Jurkat, Clone E6-1 (cell line): ENCODE measurements at regions not wholly inside any gene's neighbourhood (a gene's known extent, or its start where the extent isn't known, plus 50 kb on each side); places are given as distances from the start of the nearest gene placed in this dataset.
"Not testable (repeated sequence)": the region's sequence is repeated elsewhere in the genome, so short reads cannot be mapped to it uniquely, and the experiment has no call there.

Experiments
- DNase-seq: peaks from one replicate; pipeline ENCODE4 v3.0.0-alpha.2; 2011; ENCODE audit warnings: low read depth, low spot score
- H3K4me3 ChIP-seq: 2 replicates; pipeline ENCODE4 v1.5.1; 2011; ENCODE audit warnings: mild to moderate bottlenecking, low read length, control low read depth, moderate library complexity

DNA sequence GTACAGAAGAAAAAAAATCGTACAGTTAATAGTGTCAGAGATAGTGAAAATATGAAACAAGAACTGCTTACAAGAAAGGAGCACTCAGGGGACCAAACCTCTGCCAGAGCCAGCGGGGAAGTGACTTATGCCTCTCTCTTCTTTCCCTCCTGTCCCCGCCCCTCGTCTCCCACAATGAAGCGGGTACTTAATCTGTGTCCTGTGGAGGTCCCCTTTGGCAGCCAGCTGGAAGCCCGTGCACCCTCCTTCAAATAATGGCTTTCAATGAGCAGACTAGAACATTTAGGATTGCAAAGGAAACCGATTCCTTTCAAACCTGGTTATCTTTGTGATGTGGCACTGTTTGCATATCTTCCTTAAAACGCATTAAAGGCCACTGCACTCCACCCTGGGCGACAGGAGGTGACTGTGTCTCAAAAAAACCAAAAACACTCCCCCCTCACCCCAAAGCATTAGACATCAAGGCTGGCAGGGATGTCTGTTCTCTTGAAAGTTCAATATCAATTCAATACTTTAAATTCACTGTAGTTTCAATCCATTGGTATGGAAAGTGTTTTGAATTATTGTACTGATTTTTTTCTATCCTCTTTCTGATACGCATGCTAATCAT lies 51.7 kb downstream of the PPIAL4C start:
- not testable (repeated sequence) for H3K4me3 ChIP-seq, DNase-seq

DNA sequence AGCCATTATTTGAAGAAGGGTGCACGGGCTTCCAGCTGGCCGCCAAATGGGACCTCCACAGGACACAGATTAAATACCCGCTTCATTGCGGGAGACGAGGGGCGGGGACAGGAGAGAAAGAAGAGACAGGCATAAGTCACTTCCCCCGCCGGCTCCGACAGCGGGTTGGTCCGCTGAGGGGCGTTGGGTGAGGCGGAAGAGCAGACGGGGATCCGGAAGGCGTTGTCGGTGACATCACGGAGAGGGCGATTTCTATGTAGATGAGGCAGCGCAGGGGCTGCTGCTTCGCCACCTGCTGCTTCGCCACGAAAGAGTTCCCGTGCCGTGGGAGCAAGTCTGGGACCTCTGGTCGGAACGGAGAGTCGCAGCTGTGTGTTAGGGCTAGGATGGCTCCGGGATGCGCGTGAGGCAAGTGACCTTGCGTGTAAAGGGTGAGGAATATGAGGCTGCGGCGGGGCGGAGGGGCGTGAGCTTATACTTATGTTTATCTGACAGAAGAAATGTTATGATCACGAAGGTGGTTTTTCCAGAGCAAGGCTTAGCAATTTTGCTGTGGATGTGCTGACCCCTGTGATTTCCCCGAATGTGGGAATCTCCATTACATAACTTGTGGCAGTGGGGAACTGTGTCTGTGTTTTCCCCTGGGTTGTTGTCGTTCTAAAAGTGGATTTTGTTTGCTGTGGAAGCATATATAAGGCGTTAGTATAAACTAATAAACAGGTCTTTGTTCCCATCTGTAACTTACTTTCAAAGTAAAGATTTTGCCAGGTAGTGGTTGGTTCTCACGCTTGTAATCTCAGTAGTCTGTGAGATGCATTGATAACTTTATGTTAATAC lies 52.9 kb downstream of the PPIAL4C start:
- peak overlapping the region; percentile 55 for H3K4me3 ChIP-seq
- peak; percentile 93 for DNase-seq

DNA sequence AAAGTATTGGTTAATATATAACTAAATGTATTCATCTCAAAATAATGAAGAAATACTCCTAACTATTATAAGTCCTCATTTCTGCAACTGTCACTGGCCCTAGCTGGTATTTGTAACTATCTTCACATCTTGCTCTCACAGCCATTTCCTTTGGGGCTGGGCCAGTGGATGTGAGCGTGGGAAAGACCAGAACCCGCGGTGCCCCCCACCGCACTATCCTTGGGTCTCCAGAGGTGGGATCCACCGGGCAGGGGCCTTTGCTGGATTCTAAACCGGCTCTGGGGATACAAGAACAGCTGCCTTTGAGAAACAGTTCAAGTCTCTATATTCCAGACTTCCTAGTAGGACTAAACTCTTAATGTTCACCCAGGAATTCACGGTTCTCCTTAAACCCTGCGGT lies 54.8 kb downstream of the PPIAL4C start:
- DNase-seq, H3K4me3 ChIP-seq: not testable (repeated sequence)

DNA sequence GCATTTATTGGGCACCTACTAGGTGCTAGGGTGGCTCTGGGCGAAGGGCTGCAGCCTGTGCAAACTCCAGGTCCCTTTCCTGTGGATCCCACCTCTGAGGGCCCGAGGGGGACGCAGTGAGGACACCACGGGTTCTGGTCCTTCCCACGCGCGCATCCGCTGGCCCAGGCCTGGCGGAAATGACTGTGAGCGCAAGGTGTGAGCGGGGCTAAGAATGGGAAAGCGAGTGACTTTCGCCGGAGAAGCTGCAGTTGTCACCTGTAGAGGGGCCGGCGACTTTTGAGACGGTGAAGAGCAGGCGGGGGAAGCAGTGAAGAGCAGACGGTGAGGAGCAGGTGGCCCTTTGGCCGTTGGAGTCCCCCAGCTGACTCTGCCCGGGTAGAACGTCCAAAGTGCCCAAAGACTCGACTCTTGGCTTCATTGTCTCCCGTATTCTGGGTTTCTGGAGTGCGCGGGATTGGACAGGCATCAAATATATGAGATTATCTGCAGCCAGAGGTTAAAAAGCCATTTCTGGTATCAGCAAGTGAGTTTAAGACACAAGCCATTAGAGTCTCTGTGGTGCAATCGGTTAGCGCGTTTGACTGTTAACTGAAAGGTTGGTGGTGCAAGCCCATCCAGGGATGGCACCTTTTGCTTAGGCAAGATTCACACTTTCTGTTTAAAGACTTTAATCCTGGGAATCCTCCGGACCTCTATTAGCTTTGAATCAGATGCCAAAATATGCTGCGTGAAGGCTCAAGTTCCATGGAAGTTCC lies 55.4 kb downstream of the PPIAL4C start:
- DNase-seq, H3K4me3 ChIP-seq: not testable (repeated sequence)

DNA sequence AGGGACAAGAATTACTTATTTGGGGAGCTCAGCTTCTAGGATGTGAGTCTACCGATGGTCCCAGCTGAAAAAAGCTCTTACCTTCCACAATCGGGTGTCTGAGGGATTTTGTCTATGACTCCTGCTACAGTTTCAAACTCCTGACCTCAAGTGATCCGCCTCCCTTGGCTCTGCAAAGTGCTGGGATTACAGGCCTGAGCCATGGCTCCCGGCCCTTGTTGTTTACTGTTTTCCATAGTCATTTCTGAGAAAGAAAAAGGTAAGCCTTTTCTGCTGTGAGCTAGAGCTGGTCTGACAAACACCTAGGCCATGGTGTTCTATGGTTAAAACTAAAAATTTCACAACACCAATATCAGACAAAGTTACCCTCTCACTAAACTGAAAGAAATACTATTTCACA lies 57.5 kb downstream of the PPIAL4C start:
- H3K4me3 ChIP-seq, DNase-seq: not testable (repeated sequence)

DNA sequence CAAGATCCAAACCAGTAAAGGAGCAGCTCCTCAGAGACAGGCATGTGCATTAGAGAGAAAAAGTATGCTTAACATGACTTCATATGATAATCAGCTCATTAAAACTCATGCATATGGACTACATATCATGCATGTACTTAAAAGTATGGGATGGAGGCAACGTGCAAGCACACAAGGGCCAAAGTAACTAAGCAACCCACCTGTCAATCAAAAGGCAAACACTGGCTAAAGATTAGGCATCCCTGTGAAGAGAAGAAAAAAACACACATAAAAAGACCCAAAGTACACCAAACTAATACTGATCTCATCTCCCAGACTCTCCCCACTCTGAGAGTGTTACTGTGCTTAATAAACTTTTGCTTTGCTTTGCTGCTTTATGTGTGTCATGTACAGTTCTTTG lies 61.2 kb downstream of the PPIAL4C start:
- not testable (repeated sequence) for H3K4me3 ChIP-seq, DNase-seq

DNA sequence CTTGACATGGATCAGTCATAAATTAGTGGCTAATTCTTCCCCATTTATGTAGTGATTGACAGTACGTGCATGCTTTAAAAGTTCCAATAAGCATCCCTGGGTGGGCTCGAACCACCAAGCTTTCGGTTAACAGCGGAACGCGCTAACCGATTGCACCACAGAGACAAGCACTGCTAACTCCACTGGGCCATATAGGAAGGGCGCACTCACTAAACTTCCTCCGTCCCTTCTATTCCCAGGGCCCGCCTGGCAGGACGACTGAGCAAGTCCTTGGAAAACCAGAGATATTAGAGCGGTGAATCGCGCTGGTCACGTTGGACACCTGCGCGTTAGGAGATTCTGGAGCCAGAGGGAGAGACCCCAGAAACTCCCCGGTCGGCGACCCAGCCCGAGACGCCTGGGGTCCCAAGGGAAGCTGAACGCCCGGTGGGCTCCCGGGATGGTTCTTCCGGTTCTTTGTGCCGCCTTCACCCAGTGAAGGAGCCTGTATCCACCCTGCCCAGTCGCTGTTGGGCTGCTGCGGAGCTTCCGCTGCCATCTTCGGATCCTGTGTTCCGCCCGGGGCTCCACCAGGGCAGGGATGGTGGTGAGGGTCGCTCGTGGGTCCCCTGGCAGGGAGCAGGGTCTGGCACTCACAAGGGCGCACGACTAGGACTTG lies 62.8 kb downstream of the PPIAL4C start:
- not testable (repeated sequence) for H3K4me3 ChIP-seq, DNase-seq

DNA sequence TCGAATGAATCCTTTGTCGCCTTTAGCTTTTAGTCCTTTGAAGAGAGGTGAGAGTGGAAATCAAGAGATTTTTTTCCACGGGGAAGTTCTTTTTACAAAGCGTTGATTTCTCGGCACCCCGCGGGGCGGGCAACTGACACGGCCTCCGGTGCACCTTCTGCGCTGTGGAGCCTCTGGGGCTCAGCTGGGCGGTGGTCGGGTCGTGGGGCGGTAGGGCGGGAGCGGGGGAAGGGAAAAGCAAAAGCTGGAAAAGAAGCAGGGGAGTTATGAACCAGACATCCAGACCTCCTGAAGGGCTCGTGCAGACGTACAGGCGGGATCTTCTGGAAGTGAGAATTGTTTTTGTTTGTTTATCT lies 63.3 kb downstream of the PPIAL4C start:
- DNase-seq, H3K4me3 ChIP-seq: not testable (repeated sequence)

DNA sequence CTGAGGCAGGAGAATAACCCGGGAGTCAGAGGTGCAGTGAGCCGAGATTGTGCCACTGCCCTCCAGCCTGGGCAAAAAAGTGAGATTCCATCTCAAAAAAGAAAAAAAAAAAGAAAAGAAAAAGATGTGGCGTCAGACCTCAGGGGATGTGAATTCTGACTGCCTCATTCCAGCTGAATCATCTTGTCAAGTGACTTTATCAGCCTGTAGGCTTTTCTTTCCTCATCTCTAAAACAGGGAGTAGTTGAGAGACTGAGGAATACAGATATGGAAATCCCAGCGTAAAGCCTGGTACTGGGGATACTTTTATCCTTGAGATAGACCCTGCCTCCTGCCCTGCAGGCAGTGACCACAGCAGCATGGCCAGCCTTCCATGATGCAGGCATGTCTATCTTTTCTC lies 74.1 kb downstream of the PPIAL4C start:
- not testable (repeated sequence) for DNase-seq, H3K4me3 ChIP-seq

DNA sequence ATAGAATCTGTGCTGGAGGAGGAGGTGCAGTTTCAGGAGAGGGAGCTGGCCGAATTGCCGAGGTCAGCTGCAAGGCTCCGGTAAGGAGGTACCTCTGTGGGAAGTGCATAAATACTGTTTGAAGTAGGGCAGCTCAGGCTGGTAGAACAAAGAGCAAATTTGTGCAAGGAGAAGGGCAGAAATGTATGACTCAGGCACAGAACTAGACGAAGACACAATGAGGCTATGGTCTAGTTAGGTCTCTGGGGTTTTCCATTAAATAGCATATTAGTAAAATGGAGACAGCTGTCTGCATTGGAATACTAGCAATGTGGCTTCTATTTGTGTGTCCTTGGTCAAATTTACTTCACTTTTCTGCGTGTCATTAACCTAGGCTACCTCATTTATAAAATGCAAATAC lies 74.5 kb downstream of the PPIAL4C start:
- not testable (repeated sequence) for DNase-seq, H3K4me3 ChIP-seq

DNA sequence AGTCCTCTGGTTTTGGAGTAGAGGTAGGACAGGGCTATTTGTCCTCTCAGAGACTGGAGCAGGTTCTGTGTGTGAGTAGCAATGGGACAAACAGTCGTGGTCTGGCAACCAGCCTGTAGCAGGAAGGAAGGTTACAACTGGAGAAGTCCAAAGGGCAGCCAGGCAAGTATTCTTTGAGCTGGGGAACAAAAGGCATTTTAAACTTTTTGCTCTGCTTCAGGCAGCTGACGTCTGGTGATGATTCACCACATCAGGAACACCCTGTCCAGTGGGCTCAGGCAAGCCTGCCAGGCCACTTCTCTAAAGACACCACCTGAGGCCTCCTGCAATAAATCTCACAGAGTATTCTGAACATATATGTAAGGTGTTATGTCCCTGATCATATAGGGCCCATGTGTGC lies 81.0 kb downstream of the PPIAL4C start:
- not testable (repeated sequence) for H3K4me3 ChIP-seq, DNase-seq

DNA sequence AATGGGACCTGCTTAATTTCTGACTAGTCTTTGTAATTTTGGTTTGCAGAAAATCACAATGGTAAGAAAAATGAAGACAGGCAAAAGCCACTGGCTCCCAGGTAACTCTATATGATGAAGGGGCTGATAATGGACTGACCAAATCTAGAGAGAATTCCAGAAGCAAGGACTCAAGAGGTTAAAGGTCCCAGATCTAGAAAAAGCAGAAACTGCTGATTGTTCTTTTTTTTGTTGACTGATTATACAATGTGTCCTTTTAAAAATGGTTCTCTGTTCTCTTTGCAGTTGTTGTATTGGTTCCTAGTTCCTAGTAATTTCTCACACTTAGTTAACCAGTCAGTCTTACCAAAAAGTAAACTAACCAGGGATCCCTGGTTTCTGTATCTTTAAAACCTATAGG lies 81.4 kb downstream of the PPIAL4C start:
- H3K4me3 ChIP-seq, DNase-seq: not testable (repeated sequence)

DNA sequence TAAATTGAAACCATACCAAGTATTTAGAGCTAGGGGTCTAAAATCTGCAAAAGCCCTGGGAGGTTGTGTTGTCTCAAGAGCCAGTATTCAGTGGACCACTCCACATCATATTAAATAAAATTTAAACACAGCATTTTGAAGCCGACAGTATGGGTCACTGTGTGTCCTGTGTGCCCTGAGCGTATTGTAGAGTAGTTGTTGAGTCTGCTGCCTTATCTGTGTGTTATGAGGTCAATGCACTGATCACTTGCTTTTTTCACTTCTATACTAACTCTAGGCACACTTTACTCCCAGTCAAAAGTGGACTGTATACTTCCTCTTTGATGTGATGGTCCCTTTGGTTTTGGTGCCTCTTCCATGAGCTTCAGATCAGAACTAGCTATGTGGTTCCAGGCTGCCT lies 81.9 kb downstream of the PPIAL4C start:
- not testable (repeated sequence) for DNase-seq, H3K4me3 ChIP-seq

DNA sequence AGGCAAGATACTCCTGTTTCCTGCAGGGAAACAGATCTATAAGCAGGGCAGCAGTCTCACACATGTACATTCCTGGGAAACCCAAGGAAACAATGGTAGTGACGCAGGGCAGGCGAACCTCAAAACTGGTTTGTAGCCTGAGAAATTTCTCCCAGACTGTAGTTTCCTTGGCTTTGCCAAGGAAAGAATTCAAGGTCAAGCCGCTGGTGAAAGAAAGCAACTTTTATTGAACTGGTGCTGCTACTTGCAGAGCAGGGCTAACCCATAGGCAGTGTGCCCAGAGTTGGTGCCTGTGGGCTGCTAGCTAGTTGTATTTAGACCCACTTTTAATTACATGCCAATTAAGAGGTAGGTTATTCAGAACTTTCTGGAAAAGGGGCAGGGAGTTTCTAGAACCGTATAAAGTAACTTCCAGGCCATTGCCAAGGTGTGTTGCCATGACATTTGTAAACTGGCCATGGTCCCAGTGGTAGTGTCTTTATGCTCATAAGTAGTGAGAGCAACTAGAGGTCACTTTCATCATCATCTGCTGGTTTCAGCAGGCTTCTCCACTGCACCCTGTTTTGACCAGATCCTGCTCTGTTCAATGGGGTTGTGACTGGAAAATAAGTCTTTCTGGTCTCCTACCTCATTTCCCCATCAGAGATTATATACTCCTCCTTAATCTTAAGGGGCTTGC lies 89.7 kb downstream of the PPIAL4C start:
- H3K4me3 ChIP-seq, DNase-seq: not testable (repeated sequence)

DNA sequence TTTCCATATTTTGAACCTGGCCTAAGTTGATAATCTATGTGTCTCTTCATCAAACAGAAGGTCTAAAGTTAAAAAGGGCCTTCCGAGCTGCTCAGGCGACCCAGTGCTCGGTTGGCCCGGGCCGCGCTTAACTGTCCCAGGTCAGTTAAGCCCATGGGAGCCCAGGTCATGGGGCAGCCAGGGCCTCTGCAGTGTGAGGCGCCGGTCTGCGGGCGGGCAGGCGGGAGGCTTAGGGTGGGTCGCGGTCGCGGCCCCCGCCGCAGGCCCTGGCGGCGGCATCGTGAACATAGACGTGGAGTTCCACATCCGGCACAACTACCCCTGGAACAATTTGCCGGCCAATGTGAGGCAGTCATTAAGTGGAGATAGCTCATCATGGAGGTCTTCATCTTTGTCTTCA lies 91.3 kb downstream of the PPIAL4C start:
- not testable (repeated sequence) for H3K4me3 ChIP-seq, DNase-seq

DNA sequence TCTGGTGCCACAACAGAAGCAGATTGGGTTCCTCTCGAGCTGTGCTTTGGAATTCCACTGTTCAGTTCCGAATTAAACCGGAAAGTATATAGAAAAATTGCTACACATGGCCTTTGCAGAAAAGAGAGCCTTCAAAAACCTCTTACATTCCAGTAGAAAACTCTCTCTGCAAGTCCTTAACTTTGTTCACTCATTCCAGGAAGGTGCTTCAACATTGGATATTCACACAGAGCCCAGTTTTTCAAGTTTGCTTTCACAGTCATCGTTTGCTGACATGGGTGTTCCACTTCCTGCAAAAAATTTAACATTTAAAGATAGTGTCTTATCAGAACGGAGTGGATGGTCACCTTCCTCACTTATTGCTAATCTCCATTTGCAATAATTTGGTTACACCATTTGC lies 93.7 kb downstream of the PPIAL4C start:
- not testable (repeated sequence) for DNase-seq, H3K4me3 ChIP-seq

DNA sequence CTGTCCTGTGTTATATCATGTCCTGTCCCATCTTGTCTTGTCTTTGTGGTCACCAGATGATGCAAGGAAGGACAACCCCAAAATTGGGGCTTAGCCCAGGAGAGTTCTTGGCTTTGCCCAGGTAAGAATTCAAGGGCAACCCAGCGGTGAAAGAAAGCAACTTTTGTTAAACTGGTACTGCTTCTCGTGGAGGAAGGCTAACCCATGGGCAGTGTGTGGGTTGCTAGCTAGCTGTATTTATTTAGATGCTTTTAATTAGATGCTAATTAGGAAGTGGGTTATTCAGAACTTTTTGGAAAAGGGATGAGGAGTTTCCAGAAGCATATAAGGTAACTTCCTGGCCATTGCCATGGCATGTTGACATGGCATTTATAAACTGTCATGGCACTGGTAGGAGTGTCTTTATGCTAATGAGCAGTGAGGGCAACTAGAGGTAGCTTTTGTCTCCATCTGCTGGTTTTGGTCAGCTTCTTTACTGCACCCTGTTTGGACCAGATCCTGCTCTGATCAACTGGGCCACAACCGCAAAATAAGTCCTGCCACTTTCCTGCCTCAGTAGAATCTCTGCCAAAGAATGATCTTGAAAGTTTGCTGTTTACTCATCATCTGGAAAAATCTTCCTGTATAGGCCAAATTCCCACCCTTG lies 95.8 kb upstream of the FCGR1A start:
- DNase-seq, H3K4me3 ChIP-seq: not testable (repeated sequence)

DNA sequence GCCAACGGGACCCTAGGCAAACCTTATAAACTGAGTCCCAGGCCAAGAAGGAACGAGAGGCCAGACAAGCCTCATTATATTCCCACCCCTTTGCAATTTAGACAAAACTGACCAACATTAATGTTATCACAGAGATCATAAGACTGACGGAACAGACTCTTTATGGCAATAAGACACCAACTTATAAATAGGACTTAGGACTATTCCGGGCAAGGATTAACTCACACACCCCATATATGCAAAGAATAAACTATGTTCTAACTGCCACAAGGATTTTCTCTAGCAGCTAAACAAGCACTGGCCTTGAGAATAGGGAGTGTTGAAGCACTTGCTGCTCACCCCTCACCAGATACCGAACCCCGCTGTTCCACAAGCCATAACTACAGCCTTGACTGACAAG lies 91.1 kb upstream of the FCGR1A start:
- not testable (repeated sequence) for H3K4me3 ChIP-seq, DNase-seq
